ENCODE measurements at regions not wholly inside any gene's neighbourhood (a gene's known extent, or its start where the extent isn't known, plus 50 kb on each side); places are given as distances from the start of the nearest gene placed in this dataset.

DNA sequence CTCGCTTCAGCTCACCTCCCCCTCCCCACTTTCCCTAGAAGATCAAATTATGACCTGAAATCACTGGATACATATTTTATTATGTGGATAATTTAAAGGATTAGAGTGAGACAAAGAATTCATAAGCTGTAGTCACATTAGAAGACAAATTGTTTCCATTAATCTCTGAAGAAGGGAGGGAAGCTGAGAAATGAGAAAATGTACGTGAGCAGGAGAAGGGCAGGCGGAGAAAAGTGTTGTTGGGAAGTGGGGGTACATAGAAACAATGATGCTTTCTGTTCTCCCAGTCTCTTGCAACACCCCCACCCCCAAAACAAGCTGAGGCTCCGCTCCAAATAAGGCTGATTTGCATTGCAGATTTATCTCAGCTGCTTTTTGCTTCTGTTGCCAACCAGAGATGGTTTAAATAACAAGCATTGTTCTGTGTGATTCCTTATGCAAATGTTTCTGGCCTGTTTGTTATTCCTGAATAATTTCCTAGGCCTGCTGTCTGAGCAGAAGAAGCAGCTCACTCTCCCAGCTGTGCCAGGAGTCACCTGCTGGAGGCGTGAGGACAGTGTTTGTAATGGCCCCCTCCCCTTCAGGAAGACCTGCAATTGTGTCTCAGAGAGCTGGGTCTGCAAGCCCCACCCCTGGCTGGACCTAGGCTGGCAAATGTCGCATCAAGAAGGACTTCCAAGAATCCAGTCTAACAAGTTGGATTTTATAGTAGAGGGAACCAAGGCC lies 121.8 kb upstream of the TNR start:
- H3K27me3 ChIP-seq (ENCODE audit: control insufficient read depth in 3 of 3, insufficient read depth in 3 of 3, low read length in 2 of 3), result no peaks in the 10 kb centered on the region
- no peaks in the 10 kb centered on the region for H3K9me3 ChIP-seq (ENCODE audit: control insufficient read depth in 4 of 4, insufficient read depth in 3 of 4, low read length in 3 of 4)
- no peak overlapping the region for H3K9ac ChIP-seq (ENCODE audit: insufficient read depth in 1 of 2, low read length in 2 of 2)
- H3K4me1 ChIP-seq (ENCODE audit: control insufficient read depth in 5 of 5, insufficient read depth in 5 of 5, low read length in 5 of 5), result peaks cover 0 to 10% (median 0%) of the 10 kb centered on the region in 5 donors
- 84 to 85% methylated on average over 6 of the region's 6 CpGs for WGBS, 2 donors
- DNase-seq, result peak in 2 of 3 donors; percentile 44 to 47
- TF ChIP-seq, protein P1, sequence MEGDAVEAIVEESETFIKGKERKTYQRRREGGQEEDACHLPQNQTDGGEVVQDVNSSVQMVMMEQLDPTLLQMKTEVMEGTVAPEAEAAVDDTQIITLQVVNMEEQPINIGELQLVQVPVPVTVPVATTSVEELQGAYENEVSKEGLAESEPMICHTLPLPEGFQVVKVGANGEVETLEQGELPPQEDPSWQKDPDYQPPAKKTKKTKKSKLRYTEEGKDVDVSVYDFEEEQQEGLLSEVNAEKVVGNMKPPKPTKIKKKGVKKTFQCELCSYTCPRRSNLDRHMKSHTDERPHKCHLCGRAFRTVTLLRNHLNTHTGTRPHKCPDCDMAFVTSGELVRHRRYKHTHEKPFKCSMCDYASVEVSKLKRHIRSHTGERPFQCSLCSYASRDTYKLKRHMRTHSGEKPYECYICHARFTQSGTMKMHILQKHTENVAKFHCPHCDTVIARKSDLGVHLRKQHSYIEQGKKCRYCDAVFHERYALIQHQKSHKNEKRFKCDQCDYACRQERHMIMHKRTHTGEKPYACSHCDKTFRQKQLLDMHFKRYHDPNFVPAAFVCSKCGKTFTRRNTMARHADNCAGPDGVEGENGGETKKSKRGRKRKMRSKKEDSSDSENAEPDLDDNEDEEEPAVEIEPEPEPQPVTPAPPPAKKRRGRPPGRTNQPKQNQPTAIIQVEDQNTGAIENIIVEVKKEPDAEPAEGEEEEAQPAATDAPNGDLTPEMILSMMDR (IDR thresholded peaks at IDR 0.05; ENCODE audit: control extremely low read depth, extremely low read depth), result no peak
- no peak overlapping the region for H3K27ac ChIP-seq (ENCODE audit: low read depth in 1 of 2, low read length in 1 of 2)
- no peak for ATAC-seq (ENCODE audit: insufficient read depth, low FRiP score)
- no peak overlapping the region for H3K4me3 ChIP-seq
- H3K36me3 ChIP-seq (ENCODE audit: control insufficient read depth in 4 of 4, insufficient read depth in 4 of 4, low read length in 4 of 4), result no peaks in the 10 kb centered on the region

DNA sequence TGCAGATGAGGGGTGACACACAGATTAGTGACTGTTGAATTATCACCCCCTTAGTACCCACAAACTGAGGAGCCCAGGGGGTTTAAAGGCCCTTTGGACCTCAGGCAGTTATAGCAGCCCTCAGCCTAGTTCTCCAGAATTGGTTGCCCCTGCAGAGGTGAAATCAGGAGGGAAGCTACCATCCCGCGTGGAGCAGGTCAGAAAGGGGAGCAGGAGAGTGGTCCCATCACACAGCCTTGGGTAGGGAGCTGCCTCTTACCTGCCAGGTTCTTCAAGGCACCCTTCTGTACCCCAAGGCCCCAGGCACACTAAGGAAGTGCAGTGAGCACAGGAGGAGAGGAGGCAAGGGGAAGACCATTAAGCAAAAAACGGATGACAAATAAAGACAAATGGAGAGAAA lies 121.2 kb upstream of the TNR start:
- no peak for DNase-seq
- H3K4me1 ChIP-seq (ENCODE audit: control insufficient read depth in 5 of 5, insufficient read depth in 5 of 5, low read length in 5 of 5), result peaks cover 0 to 10% (median 0%) of the 10 kb centered on the region in 5 donors
- TF ChIP-seq, protein P1 (IDR thresholded peaks at IDR 0.05; ENCODE audit: control extremely low read depth, extremely low read depth), result no peak
- WGBS, 2 donors, result 72 to 75% methylated on average over 3 of the region's 3 CpGs
- no peak overlapping the region for H3K4me3 ChIP-seq
- no peaks in the 10 kb centered on the region for H3K36me3 ChIP-seq (ENCODE audit: control insufficient read depth in 4 of 4, insufficient read depth in 4 of 4, low read length in 4 of 4)
- no peaks in the 10 kb centered on the region for H3K9me3 ChIP-seq (ENCODE audit: control insufficient read depth in 4 of 4, insufficient read depth in 3 of 4, low read length in 3 of 4)
- no peaks in the 10 kb centered on the region for H3K27me3 ChIP-seq (ENCODE audit: control insufficient read depth in 3 of 3, insufficient read depth in 3 of 3, low read length in 2 of 3)
- no peak for ATAC-seq (ENCODE audit: insufficient read depth, low FRiP score)
- H3K27ac ChIP-seq (ENCODE audit: low read depth in 1 of 2, low read length in 1 of 2), result no peak overlapping the region
- no peak overlapping the region for H3K9ac ChIP-seq (ENCODE audit: insufficient read depth in 1 of 2, low read length in 2 of 2)

DNA sequence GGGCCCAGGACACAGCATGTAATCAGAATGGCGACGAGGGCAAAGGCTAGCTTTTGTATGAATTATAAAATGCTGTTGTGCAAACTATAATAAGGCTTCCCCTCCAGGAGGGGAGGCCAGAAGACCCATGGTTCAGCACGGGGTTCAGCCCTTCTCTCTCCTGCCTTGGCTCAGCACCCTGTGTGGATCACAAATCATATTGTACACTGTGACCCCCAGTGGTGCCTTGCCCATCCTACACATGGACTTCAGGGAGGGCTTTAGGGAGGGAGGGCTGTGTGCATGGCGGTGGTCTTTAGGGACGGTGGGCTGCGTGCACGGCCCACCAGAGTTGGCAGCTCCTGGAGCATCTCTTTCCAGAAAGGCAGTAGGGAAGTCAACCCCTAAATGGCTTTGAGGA lies 120.8 kb upstream of the TNR start:
- DNase-seq (no peak), ATAC-seq (ENCODE audit: insufficient read depth, low FRiP score) (no peak)
- Histone ChIP-seq H3K27me3 (ENCODE audit: control insufficient read depth in 3 of 3, insufficient read depth in 3 of 3, low read length in 2 of 3) (no peaks in the 10 kb centered on the region), H3K9me3 (ENCODE audit: control insufficient read depth in 4 of 4, insufficient read depth in 3 of 4, low read length in 3 of 4) (no peaks in the 10 kb centered on the region), H3K4me1 (ENCODE audit: control insufficient read depth in 5 of 5, insufficient read depth in 5 of 5, low read length in 5 of 5) (peaks cover 0 to 10% (median 0%) of the 10 kb centered on the region in 5 donors), H3K4me3 (no peak overlapping the region), H3K9ac (ENCODE audit: insufficient read depth in 1 of 2, low read length in 2 of 2) (no peak overlapping the region), H3K27ac (ENCODE audit: low read depth in 1 of 2, low read length in 1 of 2) (no peak overlapping the region), H3K36me3 (ENCODE audit: control insufficient read depth in 4 of 4, insufficient read depth in 4 of 4, low read length in 4 of 4) (no peaks in the 10 kb centered on the region)
- TF ChIP-seq, protein P1 (IDR thresholded peaks at IDR 0.05; ENCODE audit: control extremely low read depth, extremely low read depth), result no peak
- 90 to 92% methylated on average over 7 of the region's 7 CpGs for WGBS, 2 donors

Data from lung (tissue), 11 donors.